Endodermal cell (in vitro differentiated cells): ENCODE measurements at regions not wholly inside any gene's neighbourhood (a gene's known extent, or its start where the extent isn't known, plus 50 kb on each side); places are given as distances from the start of the nearest gene placed in this dataset.

ENCODE experiments used
- DNase-seq: peaks from one replicate; pipeline ENCODE4 v3.0.0-alpha.2; 2017
- H3K27ac ChIP-seq: 2 replicates; pipeline ENCODE4 v1.5.1; 2013; ENCODE audit warnings: mild to moderate bottlenecking, low read depth, low read length, moderate library complexity
- H3K27me3 ChIP-seq: 2 replicates; pipeline ENCODE4 v1.6.1; 2013; ENCODE audit warnings: mild to moderate bottlenecking, low read length, moderate library complexity; ENCODE audit not compliant: insufficient read depth, control insufficient read depth, poor library complexity, severe bottlenecking
- H3K36me3 ChIP-seq: 2 replicates; pipeline ENCODE4 v1.7.0; 2013; ENCODE audit warnings: mild to moderate bottlenecking, low read length, moderate library complexity; ENCODE audit not compliant: control insufficient read depth, insufficient read depth
- H3K4me1 ChIP-seq: one replicate; pipeline ENCODE4 v1.7.0; 2013; ENCODE audit warnings: low read length; ENCODE audit not compliant: control insufficient read depth, insufficient read depth
- H3K4me3 ChIP-seq: 2 replicates; pipeline ENCODE4 v1.5.1; 2013; ENCODE audit warnings: mild to moderate bottlenecking, low read length, moderate library complexity
- H3K9ac ChIP-seq: 2 replicates; pipeline ENCODE4 v1.6.1; 2013; ENCODE audit warnings: mild to moderate bottlenecking, low read length, moderate library complexity; ENCODE audit not compliant: poor library complexity, severe bottlenecking; ENCODE audit errors: extremely low read depth
- H3K9me3 ChIP-seq: 2 replicates; pipeline ENCODE4 v1.6.1; 2013; ENCODE audit warnings: mild to moderate bottlenecking, low read length, moderate library complexity; ENCODE audit not compliant: control insufficient read depth
- H3K27ac Mint-ChIP-seq: 2 replicates; pipeline ENCODE4 v1.8.0; 2020; ENCODE audit warnings: mixed read lengths
- H3K27me3 Mint-ChIP-seq: 2 replicates; pipeline ENCODE4 v1.8.0; 2021; ENCODE audit warnings: mild to moderate bottlenecking, mixed read lengths; ENCODE audit not compliant: insufficient read depth
- H3K36me3 Mint-ChIP-seq: 2 replicates; pipeline ENCODE4 v1.8.0; 2020; ENCODE audit warnings: low read depth, mixed read lengths
- H3K4me1 Mint-ChIP-seq: 2 replicates; pipeline ENCODE4 v1.8.0; 2020; ENCODE audit warnings: mixed read lengths
- H3K4me3 Mint-ChIP-seq: 2 replicates; pipeline ENCODE4 v1.8.0; 2020; ENCODE audit warnings: mild to moderate bottlenecking, moderate library complexity, mixed read lengths
- H3K9me3 Mint-ChIP-seq: 2 replicates; pipeline ENCODE4 v1.8.0; 2020; ENCODE audit warnings: mild to moderate bottlenecking, mixed read lengths
- CTCF ChIP-seq: fragments of 200-600 bp; sonication (generic); conservative IDR thresholded peaks from 2 replicates; pipeline ENCODE4 v1.5.0; 2021; ENCODE audit warnings: antibody characterized with exemption, mild to moderate bottlenecking
- WGBS, 2 experiments: methylation state at CpG; one replicate each; pipeline versions ENCODE4 v1.1.5 to v1.1.7; 2013; ENCODE audit warnings: missing lambda C conversion rate in 2 of 2, mixed read lengths in 1 of 2; ENCODE audit not compliant: insufficient coverage in 1 of 2, insufficient read length in 1 of 2; 5-methylcytosine and 5-hydroxymethylcytosine counted together

- Histone ChIP-seq H3K27me3 (no peaks in the 10 kb centered on the region), H3K4me1 (no peaks in the 10 kb centered on the region), H3K9me3 (peaks cover 45% of the 10 kb centered on the region), H3K9ac (no peak overlapping the region), H3K36me3 (no peaks in the 10 kb centered on the region), H3K4me3 (no peak overlapping the region), H3K27ac (no peak overlapping the region)
- TF ChIP-seq CTCF = no peak
- Mint-ChIP-seq H3K36me3 (no peaks in the 10 kb centered on the region), H3K4me3 (no peak overlapping the region), H3K9me3 (peaks cover 31% of the 10 kb centered on the region), H3K27ac (no peak overlapping the region), H3K27me3 (peaks cover 1% of the 10 kb centered on the region), H3K4me1 (no peaks in the 10 kb centered on the region)
- 92 to 94% methylated on average over 7 to 8 of the region's 8 CpGs for WGBS, 2 experiments
- no peak for DNase-seq
Observed at GRCh38 chr6:114998492-114998891, 655.7 kb upstream of the HS3ST5 start.

- Histone ChIP-seq H3K36me3 (no peaks in the 10 kb centered on the region), H3K4me3 (no peak overlapping the region), H3K27me3 (no peaks in the 10 kb centered on the region), H3K9ac (no peak overlapping the region), H3K4me1 (no peaks in the 10 kb centered on the region), H3K27ac (no peak overlapping the region), H3K9me3 (peaks cover 45% of the 10 kb centered on the region)
- Mint-ChIP-seq H3K4me1 (no peaks in the 10 kb centered on the region), H3K27ac (no peak overlapping the region), H3K36me3 (no peaks in the 10 kb centered on the region), H3K27me3 (peaks cover 1% of the 10 kb centered on the region), H3K9me3 (peaks cover 31% of the 10 kb centered on the region), H3K4me3 (no peak overlapping the region)
- no peak for TF ChIP-seq CTCF
- 93 to 100% methylated on average over 2 to 4 of the region's 4 CpGs for WGBS, 2 experiments
- DNase-seq = no peak
Observed at GRCh38 chr6:114997813-114998292, 655.0 kb upstream of the HS3ST5 start.

GRCh38 chr6:114995526-114995925 lies 652.7 kb upstream of the HS3ST5 start:
- Histone ChIP-seq H3K9ac (no peak overlapping the region), H3K9me3 (peaks cover 28% of the 10 kb centered on the region), H3K27me3 (no peaks in the 10 kb centered on the region), H3K4me3 (no peak overlapping the region), H3K4me1 (no peaks in the 10 kb centered on the region), H3K36me3 (no peaks in the 10 kb centered on the region), H3K27ac (no peak overlapping the region)
- Mint-ChIP-seq H3K36me3 (no peaks in the 10 kb centered on the region), H3K4me1 (no peaks in the 10 kb centered on the region), H3K27ac (no peak overlapping the region), H3K4me3 (no peak overlapping the region), H3K27me3 (no peaks in the 10 kb centered on the region), H3K9me3 (peaks cover 19% of the 10 kb centered on the region)
- no peak for DNase-seq
- no peak for TF ChIP-seq CTCF
